A673 (cell line): ENCODE measurements at regions not wholly inside any gene's neighbourhood (a gene's known extent, or its start where the extent isn't known, plus 50 kb on each side); places are given as distances from the start of the nearest gene placed in this dataset.

Source experiments
- BruUV-seq: library from RNA; stranded (reverse); fragments of 400-500 nt; replicated peaks from 2 replicates; lab custom pipeline; 2021; lab: Mats Ljungman, UMichigan
- CTCF ChIA-PET: fragments of 300-600 bp; sonication (Branson Sonifier 250); formaldehyde crosslinking; loops from one replicate; lab custom pipeline; 2022; ENCODE audit warnings: antibody characterized with exemption; lab: Charles Lee
- POLR2A ChIA-PET: fragments of 300-600 bp; sonication (Branson Sonifier 250); formaldehyde crosslinking; loops from one replicate; lab custom pipeline; 2022; ENCODE audit warnings: antibody characterized with exemption; ENCODE audit not compliant: low non-redundant PET; lab: Charles Lee
- DNase-seq: peaks from one replicate; pipeline ENCODE4 v3.0.0-alpha.2; 2015; ENCODE audit warnings: low spot score
- H3K27ac ChIP-seq: fragments of 200-600 bp; sonication (generic); 2 replicates; pipeline ENCODE4 v1.5.1; 2016; ENCODE audit warnings: mixed run types, low read depth, mild to moderate bottlenecking, mixed read lengths, antibody characterized with exemption, low read length; ENCODE audit not compliant: poor library complexity, severe bottlenecking
- H3K27me3 ChIP-seq: fragments of 200-600 bp; sonication (generic); replicated peaks from 2 replicates; pipeline ENCODE4 v1.6.1; 2017; ENCODE audit warnings: mixed run types, low read depth, mild to moderate bottlenecking, mixed read lengths, antibody characterized with exemption, low read length; ENCODE audit not compliant: insufficient read depth, poor library complexity
- H3K36me3 ChIP-seq: fragments of 200-600 bp; sonication (generic); 2 replicates; pipeline ENCODE4 v1.6.1; 2016; ENCODE audit warnings: mixed run types, mild to moderate bottlenecking, mixed read lengths, antibody characterized with exemption, low read length; ENCODE audit not compliant: insufficient read depth, poor library complexity, severe bottlenecking
- H3K4me1 ChIP-seq: fragments of 200-600 bp; sonication (generic); 2 replicates; pipeline ENCODE4 v1.6.1; 2017; ENCODE audit warnings: mixed run types, mild to moderate bottlenecking, mixed read lengths, antibody characterized with exemption, low read length; ENCODE audit not compliant: insufficient read depth, poor library complexity, severe bottlenecking
- H3K4me3 ChIP-seq: fragments of 200-600 bp; sonication (generic); 2 replicates; pipeline ENCODE4 v1.5.1; 2016; ENCODE audit warnings: low read depth, mixed run types, mild to moderate bottlenecking, mixed read lengths, low read length; ENCODE audit not compliant: poor library complexity, severe bottlenecking
- H3K9me3 ChIP-seq: fragments of 200-600 bp; sonication (generic); 2 replicates; pipeline ENCODE4 v1.6.1; 2016; ENCODE audit warnings: mixed run types, low read depth, mild to moderate bottlenecking, mixed read lengths, antibody characterized with exemption, low read length; ENCODE audit not compliant: poor library complexity, severe bottlenecking
- EZH2 ChIP-seq: fragments of 200-600 bp; sonication (generic); IDR thresholded peaks from 2 replicates; pipeline ENCODE4 v1.6.1; 2017; ENCODE audit warnings: borderline replicate concordance, low read depth, mild to moderate bottlenecking, mixed read lengths, antibody characterized with exemption, low read length; ENCODE audit not compliant: poor library complexity, severe bottlenecking
- intact Hi-C: fragments of 100-400 bp; cut with micrococcal nuclease; formaldehyde crosslinking; loops from one replicate; pipeline ENCODE4 v1.10.0; 2022; ENCODE audit not compliant: unreplicated experiment
- TF ChIP-seq, protein P1 (sequence below): fragments of 300-800, 200-600 bp; sonication (generic); conservative IDR thresholded peaks from 2 replicates; pipeline ENCODE4 v1.5.1; 2017; ENCODE audit warnings: low read depth, mild to moderate bottlenecking, antibody characterized with exemption, low read length, moderate library complexity, mixed read lengths

GRCh38 chr12:28065889-28066630 is 93.5 kb upstream of the PTHLH start:
- Histone ChIP-seq H3K4me3 (no peak overlapping the region), H3K9me3 (no peaks in the 10 kb centered on the region), H3K27ac (no peak overlapping the region), H3K36me3 (no peaks in the 10 kb centered on the region), H3K4me1 (no peaks in the 10 kb centered on the region), H3K27me3 (no peaks in the 10 kb centered on the region)
- TF ChIP-seq, protein P1, sequence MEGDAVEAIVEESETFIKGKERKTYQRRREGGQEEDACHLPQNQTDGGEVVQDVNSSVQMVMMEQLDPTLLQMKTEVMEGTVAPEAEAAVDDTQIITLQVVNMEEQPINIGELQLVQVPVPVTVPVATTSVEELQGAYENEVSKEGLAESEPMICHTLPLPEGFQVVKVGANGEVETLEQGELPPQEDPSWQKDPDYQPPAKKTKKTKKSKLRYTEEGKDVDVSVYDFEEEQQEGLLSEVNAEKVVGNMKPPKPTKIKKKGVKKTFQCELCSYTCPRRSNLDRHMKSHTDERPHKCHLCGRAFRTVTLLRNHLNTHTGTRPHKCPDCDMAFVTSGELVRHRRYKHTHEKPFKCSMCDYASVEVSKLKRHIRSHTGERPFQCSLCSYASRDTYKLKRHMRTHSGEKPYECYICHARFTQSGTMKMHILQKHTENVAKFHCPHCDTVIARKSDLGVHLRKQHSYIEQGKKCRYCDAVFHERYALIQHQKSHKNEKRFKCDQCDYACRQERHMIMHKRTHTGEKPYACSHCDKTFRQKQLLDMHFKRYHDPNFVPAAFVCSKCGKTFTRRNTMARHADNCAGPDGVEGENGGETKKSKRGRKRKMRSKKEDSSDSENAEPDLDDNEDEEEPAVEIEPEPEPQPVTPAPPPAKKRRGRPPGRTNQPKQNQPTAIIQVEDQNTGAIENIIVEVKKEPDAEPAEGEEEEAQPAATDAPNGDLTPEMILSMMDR, result no peak
- ChIA-PET CTCF (no interaction called here), POLR2A (no interaction called here)
- intact Hi-C loops, result no loop called here
- no peak for DNase-seq
- BruUV-seq, result no TSS peak

DNA sequence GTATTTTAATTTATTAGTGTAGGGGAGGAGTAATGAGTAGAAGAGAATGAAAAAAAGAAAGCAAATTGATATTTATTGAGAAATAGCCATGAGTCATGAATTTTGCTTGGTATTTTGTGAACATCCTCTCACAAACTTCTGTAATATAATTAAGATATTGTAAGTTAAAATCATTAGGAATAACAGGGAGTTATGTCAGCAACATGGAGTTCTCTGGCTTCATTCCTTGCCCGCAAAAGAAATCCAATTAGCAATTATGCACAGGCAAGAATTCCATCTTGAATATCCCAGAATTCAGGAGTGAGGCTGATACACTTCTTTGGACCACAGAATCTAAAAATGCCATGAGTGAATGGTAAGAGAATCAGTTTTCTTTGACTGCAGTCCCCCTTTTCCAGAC is 94.3 kb upstream of the PTHLH start:
- intact Hi-C loops, result no loop called here
- Histone ChIP-seq H3K9me3 (no peaks in the 10 kb centered on the region), H3K4me1 (no peaks in the 10 kb centered on the region), H3K4me3 (no peak overlapping the region), H3K27me3 (no peaks in the 10 kb centered on the region), H3K36me3 (no peaks in the 10 kb centered on the region), H3K27ac (no peak overlapping the region)
- ChIA-PET CTCF (no interaction called here), POLR2A (no interaction called here)
- BruUV-seq, result no TSS peak
- DNase-seq, result no peak
- TF ChIP-seq, protein P1, result no peak
- no peak for TF ChIP-seq EZH2

DNA sequence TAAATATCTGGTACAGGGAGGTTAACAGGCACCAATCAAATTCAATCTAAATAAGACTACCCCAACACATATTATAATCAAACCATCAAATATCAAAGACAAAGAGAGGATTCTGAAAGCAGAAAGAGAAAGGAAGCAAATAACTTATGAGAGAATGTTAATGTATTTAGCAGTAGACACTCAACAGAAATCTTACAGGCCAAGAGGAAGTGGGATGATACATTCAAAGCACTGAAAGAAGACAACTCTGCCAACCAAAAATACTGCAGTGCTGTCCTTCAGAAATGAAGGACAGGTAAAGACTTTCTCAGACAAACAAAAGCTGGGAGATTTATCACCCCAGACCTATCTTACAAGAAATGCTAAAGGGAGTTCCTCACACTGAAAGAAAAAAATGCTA is 95.9 kb upstream of the PTHLH start:
- no peak overlapping the region for H3K4me3 ChIP-seq
- intact Hi-C loops, result no loop called here
- BruUV-seq, result no TSS peak
- ChIA-PET POLR2A (interaction anchor here (0.5 kb wide), 1 partner anchor 163 kb away, joined by 3 read pairs; no protein-coding TSS in a partner anchor), CTCF (no interaction called here)
- no peaks in the 10 kb centered on the region for H3K9me3 ChIP-seq
- DNase-seq, result no peak
- TF ChIP-seq, protein P1, result no peak
- H3K27me3 ChIP-seq, result no peaks in the 10 kb centered on the region
- H3K36me3 ChIP-seq, result no peaks in the 10 kb centered on the region
- no peaks in the 10 kb centered on the region for H3K4me1 ChIP-seq
- H3K27ac ChIP-seq, result no peak overlapping the region
